ENCODE measurements at regions not wholly inside any gene's neighbourhood (a gene's known extent, or its start where the extent isn't known, plus 50 kb on each side); places are given as distances from the start of the nearest gene placed in this dataset.

GRCh38 chr15:31508656-31509055 lies 182.0 kb downstream of the KLF13 start:
- Histone ChIP-seq H3K9me3 (ENCODE audit: control extremely low read depth in 1 of 3, control insufficient read depth in 2 of 3, insufficient read depth in 1 of 3, low read length in 2 of 3) (peaks cover 0 to 11% (median 0%) of the 10 kb centered on the region in 3 donors), H3K27ac (ENCODE audit: low read length in 2 of 2) (no peak overlapping the region), H3K4me3 (ENCODE audit: control extremely low read depth in 1 of 5, extremely low read depth in 1 of 5, insufficient read depth in 1 of 5, low read depth in 2 of 5, low read length in 4 of 5) (no peak overlapping the region), H3K4me1 (ENCODE audit: control insufficient read depth in 2 of 2, insufficient read depth in 2 of 2, low read length in 2 of 2) (peaks cover 7 to 9% of the 10 kb centered on the region in 2 donors), H3K9ac (ENCODE audit: low read length) (no peak overlapping the region), H3K79me2 (ENCODE audit: control insufficient read depth, insufficient read depth, low read length) (no peaks in the 10 kb centered on the region), H3K27me3 (replicated peaks in 1 of 4; ENCODE audit: control extremely low read depth in 1 of 4, control insufficient read depth in 3 of 4, insufficient read depth in 4 of 4, low read length in 3 of 4) (peaks cover 0 to 4% (median 0%) of the 10 kb centered on the region in 4 experiments), H2AFZ (ENCODE audit: insufficient read depth, low read depth, low read length, poor library complexity, severe bottlenecking) (no peak overlapping the region), H4K20me1 (ENCODE audit: control insufficient read depth, insufficient read depth, low read length, poor library complexity, severe bottlenecking) (no peaks in the 10 kb centered on the region), H3K4me2 (replicated peaks; ENCODE audit: low read depth, low read length, poor library complexity, severe bottlenecking) (no peak overlapping the region), H3K36me3 (replicated peaks in 1 of 2; ENCODE audit: control extremely low read depth in 1 of 2, control insufficient read depth in 1 of 2, extremely low read depth in 1 of 2, insufficient read depth in 2 of 2, low read length in 1 of 2) (no peaks in the 10 kb centered on the region)
- TF ChIP-seq EZH2 (IDR thresholded peaks at IDR 0.05; ENCODE audit: borderline replicate concordance, insufficient read depth, low read depth, low read length, poor library complexity, severe bottlenecking) (no peak), CTCF (IDR thresholded peaks at IDR 0.05) (no peak)
- WGBS (ENCODE audit: insufficient coverage): 99% methylated on average over 7 of the region's 10 CpGs
- no peak overlapping the region for H3K27ac Mint-ChIP-seq
- ChIA-PET POLR2A (no interaction called here), CTCF (no interaction called here)
- H3K27me3 Mint-ChIP-seq: peaks cover 5% of the 10 kb centered on the region
- ATAC-seq (ENCODE audit: low read depth): no peak
- H3K4me1 Mint-ChIP-seq: peaks cover 10% of the 10 kb centered on the region
- no peaks in the 10 kb centered on the region for H3K9me3 Mint-ChIP-seq (ENCODE audit: insufficient read depth)
- intact Hi-C loops (cut with micrococcal nuclease): no loop called here
- DNase-seq: no peak
- H3K4me3 Mint-ChIP-seq: no peak overlapping the region

- H3K9me3 Mint-ChIP-seq (ENCODE audit: insufficient read depth): no peaks in the 10 kb centered on the region
- peaks cover 7 to 9% of the 10 kb centered on the region in 2 donors for H3K4me1 ChIP-seq (ENCODE audit: control insufficient read depth in 2 of 2, insufficient read depth in 2 of 2, low read length in 2 of 2)
- H3K27me3 Mint-ChIP-seq: peaks cover 14% of the 10 kb centered on the region
- no peak for ATAC-seq (ENCODE audit: low read depth)
- H3K27me3 ChIP-seq (replicated peaks in 1 of 4; ENCODE audit: control extremely low read depth in 1 of 4, control insufficient read depth in 3 of 4, insufficient read depth in 4 of 4, low read length in 3 of 4): peaks cover 0 to 4% (median 0%) of the 10 kb centered on the region in 4 experiments
- POLR2A ChIA-PET: no interaction called here
- no peaks in the 10 kb centered on the region for H3K36me3 ChIP-seq (replicated peaks in 1 of 2; ENCODE audit: control extremely low read depth in 1 of 2, control insufficient read depth in 1 of 2, extremely low read depth in 1 of 2, insufficient read depth in 2 of 2, low read length in 1 of 2)
- peaks cover 10% of the 10 kb centered on the region for H3K4me1 Mint-ChIP-seq
- no peak overlapping the region for H3K4me2 ChIP-seq (replicated peaks; ENCODE audit: low read depth, low read length, poor library complexity, severe bottlenecking)
- H3K4me3 ChIP-seq (ENCODE audit: control extremely low read depth in 1 of 5, extremely low read depth in 1 of 5, insufficient read depth in 1 of 5, low read depth in 2 of 5, low read length in 4 of 5): no peak overlapping the region
- intact Hi-C loops (cut with micrococcal nuclease): no loop called here
- CTCF ChIA-PET: no interaction called here
- H2AFZ ChIP-seq (ENCODE audit: insufficient read depth, low read depth, low read length, poor library complexity, severe bottlenecking): no peak overlapping the region
- no peak overlapping the region for H3K27ac ChIP-seq (ENCODE audit: low read length in 2 of 2)
- TF ChIP-seq CTCF (IDR thresholded peaks at IDR 0.05) (no peak), EZH2 (IDR thresholded peaks at IDR 0.05; ENCODE audit: borderline replicate concordance, insufficient read depth, low read depth, low read length, poor library complexity, severe bottlenecking) (no peak)
- H3K79me2 ChIP-seq (ENCODE audit: control insufficient read depth, insufficient read depth, low read length): no peaks in the 10 kb centered on the region
- WGBS (ENCODE audit: insufficient coverage): 80% methylated on average over 2 of the region's 11 CpGs
- no peak overlapping the region for H3K4me3 Mint-ChIP-seq
- no peak overlapping the region for H3K9ac ChIP-seq (ENCODE audit: low read length)
- no peaks in the 10 kb centered on the region for H4K20me1 ChIP-seq (ENCODE audit: control insufficient read depth, insufficient read depth, low read length, poor library complexity, severe bottlenecking)
- no peak overlapping the region for H3K27ac Mint-ChIP-seq
- DNase-seq: no peak
- peaks cover 0 to 11% (median 0%) of the 10 kb centered on the region in 3 donors for H3K9me3 ChIP-seq (ENCODE audit: control extremely low read depth in 1 of 3, control insufficient read depth in 2 of 3, insufficient read depth in 1 of 3, low read length in 2 of 3)
Observed at GRCh38 chr15:31510057-31510456, 183.4 kb downstream of the KLF13 start.

All from B cell (primary cell).